BJ (cell line): ENCODE measurements at regions not wholly inside any gene's neighbourhood (a gene's known extent, or its start where the extent isn't known, plus 50 kb on each side); places are given as distances from the start of the nearest gene placed in this dataset.

ENCODE experiments used
- CTCF ChIA-PET: fragments of 350-600 bp; formaldehyde crosslinking; extraction: SDS; loops from one replicate; lab custom pipeline; 2021; ENCODE audit warnings: antibody characterized with exemption, inconsistent platforms; lab: Yijun Ruan, JAX
- POLR2A ChIA-PET: fragments of 300-600 bp; sonication (Branson Sonifier 250); formaldehyde crosslinking; extraction: SDS; loops from one replicate; lab custom pipeline; 2021; ENCODE audit warnings: antibody characterized with exemption; lab: Charles Lee
- DNase-seq: peaks from one replicate; pipeline ENCODE4 v3.0.0-alpha.2; 2011; ENCODE audit warnings: low read depth
- H3K27me3 ChIP-seq: 2 replicates; pipeline ENCODE4 v1.6.0; 2011; ENCODE audit warnings: low read length; ENCODE audit not compliant: control insufficient read depth, insufficient read depth
- H3K36me3 ChIP-seq: 2 replicates; pipeline ENCODE4 v1.5.1; 2011; ENCODE audit warnings: low read length; ENCODE audit not compliant: control insufficient read depth, insufficient read depth
- H3K4me3 ChIP-seq: 2 replicates; pipeline ENCODE4 v1.5.1; 2011; ENCODE audit warnings: low read depth, mild to moderate bottlenecking, control low read depth, low read length
- TF ChIP-seq, protein P1 (sequence below): IDR thresholded peaks from 2 replicates; pipeline ENCODE4 v1.5.1; 2011; ENCODE audit warnings: low read depth, mild to moderate bottlenecking, control low read depth, inconsistent platforms, low read length, moderate library complexity; ENCODE audit not compliant: insufficient read depth

DNA sequence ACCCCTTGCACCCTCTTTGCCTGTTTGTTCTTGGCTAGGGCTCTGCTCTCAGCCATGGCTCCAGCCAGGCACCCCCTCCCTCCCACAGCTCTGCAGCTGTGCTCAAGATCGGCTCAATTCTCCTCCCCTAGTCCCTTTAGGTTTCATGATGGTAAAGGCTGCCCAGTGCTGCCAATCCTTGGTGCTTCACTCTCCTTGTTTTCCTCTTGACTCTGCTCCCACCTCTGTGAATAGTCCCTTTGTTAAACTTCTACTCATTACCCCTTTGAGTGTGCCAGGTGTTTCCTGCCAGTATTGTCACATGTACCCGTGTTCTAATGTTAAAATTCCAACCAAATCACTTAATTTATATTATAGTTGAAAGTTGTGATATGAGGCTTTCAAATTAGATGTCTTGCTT, 101.0 kb upstream of the CERS6 start:
- no peaks in the 10 kb centered on the region for H3K27me3 ChIP-seq
- DNase-seq: no peak
- no peaks in the 10 kb centered on the region for H3K36me3 ChIP-seq
- ChIA-PET POLR2A (no interaction called here), CTCF (no interaction called here)
- no peak overlapping the region for H3K4me3 ChIP-seq
- TF ChIP-seq, protein P1, sequence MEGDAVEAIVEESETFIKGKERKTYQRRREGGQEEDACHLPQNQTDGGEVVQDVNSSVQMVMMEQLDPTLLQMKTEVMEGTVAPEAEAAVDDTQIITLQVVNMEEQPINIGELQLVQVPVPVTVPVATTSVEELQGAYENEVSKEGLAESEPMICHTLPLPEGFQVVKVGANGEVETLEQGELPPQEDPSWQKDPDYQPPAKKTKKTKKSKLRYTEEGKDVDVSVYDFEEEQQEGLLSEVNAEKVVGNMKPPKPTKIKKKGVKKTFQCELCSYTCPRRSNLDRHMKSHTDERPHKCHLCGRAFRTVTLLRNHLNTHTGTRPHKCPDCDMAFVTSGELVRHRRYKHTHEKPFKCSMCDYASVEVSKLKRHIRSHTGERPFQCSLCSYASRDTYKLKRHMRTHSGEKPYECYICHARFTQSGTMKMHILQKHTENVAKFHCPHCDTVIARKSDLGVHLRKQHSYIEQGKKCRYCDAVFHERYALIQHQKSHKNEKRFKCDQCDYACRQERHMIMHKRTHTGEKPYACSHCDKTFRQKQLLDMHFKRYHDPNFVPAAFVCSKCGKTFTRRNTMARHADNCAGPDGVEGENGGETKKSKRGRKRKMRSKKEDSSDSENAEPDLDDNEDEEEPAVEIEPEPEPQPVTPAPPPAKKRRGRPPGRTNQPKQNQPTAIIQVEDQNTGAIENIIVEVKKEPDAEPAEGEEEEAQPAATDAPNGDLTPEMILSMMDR: no peak

DNA sequence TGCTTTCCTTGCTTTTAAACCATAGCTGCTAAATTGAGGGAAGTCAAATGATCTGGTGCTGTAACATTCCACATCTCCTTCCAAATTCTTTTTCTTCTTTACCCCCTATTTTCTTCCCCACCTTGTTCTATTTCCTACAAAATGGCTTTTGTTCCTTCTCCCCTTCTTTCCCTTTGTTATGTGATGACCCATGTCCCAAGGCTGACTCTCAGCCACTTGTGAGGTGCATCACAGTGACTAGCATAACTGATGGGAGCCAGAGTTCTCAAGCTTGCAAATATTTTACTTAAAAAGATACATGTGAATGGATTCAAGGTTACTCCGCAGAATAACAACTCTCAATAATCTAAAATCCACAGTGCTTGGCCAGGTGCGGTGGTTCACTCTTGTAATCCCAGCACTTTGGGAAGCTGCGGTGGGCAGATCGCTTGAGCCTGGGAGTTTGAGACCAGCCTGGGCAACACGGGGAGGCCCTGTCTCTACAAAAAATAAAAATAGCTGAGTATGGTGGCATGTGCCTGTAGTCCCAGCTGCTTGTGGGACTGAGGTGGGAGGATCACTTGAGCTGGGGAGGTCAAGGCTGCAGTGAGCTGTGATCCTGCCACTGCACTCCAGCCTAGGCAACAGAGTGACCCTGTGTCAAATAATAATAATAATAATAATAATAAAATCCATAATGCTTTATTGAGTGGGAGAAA, 100.1 kb upstream of the CERS6 start:
- POLR2A ChIA-PET: interaction anchor here (0.6 kb wide), 1 partner anchor 119 kb away, joined by 3 read pairs; no protein-coding TSS in a partner anchor
- no peaks in the 10 kb centered on the region for H3K36me3 ChIP-seq
- CTCF ChIA-PET: interaction anchor here (1.1 to 1.2 kb wide), 2 partner anchors 9 to 10 kb away, joined by 4 to 5 read pairs; no protein-coding TSS in a partner anchor
- TF ChIP-seq, protein P1: no peak
- no peaks in the 10 kb centered on the region for H3K27me3 ChIP-seq
- no peak overlapping the region for H3K4me3 ChIP-seq
- DNase-seq: no peak

DNA sequence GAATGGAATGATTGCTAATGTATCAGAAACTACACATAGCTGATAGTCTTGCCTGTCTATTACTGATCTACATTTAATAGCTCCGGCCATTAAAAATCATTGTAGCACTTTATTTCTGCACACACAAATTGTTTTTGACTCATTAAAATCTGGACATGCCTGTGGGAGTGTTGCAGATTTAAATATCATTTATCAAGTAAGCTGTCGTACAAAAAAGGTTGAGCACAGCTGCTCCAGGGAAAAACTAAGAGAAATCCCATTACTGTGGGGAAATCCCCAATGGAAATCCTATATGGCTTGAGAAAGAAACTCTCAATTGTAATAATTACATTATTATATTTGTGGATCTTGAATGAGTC, 99.6 kb upstream of the CERS6 start:
- no peak for DNase-seq
- CTCF ChIA-PET: interaction anchor here (1.1 to 1.9 kb wide), 3 partner anchors 7 to 10 kb away, joined by 4 to 7 read pairs (median 5); no protein-coding TSS in a partner anchor
- no peak overlapping the region for H3K4me3 ChIP-seq
- H3K27me3 ChIP-seq: no peaks in the 10 kb centered on the region
- POLR2A ChIA-PET: no interaction called here
- TF ChIP-seq, protein P1: no peak
- no peaks in the 10 kb centered on the region for H3K36me3 ChIP-seq

DNA sequence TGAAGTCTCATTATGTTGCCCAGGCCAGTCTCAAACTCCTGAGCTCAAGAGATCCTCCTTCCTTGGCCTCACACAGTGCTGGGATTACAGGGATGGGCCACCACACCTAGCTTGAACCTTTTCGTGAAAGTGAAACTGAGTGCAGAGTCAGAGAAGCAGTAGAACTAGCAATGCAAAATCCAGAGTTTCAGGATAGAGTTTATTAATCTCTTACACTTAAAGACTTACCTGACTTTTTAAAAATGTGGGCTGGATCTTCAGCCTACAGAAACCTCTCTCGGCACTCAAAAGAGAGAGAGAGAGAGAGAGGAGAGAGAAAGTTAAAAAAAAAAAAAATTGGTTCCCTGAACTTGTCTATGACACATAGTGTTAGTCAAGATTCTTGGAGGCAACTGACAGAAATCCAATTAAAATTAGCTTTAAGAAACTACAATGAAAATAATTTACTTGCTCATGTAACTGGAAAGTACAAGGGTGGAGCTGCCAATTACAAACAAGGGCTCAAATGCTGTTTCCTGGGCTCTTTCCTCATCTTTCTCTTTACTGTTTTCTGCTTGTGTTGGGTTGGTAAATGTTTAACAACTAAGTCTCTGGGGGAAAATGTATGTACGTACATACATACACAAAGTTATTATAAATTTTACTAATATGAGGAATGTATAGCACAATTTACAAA, 98.1 kb upstream of the CERS6 start:
- DNase-seq: no peak
- TF ChIP-seq, protein P1: no peak
- H3K4me3 ChIP-seq: no peak overlapping the region
- H3K36me3 ChIP-seq: no peaks in the 10 kb centered on the region
- ChIA-PET CTCF (interaction anchor here (0.8 to 1.9 kb wide), 2 partner anchors 9 to 11 kb away, joined by 3 to 7 read pairs; no protein-coding TSS in a partner anchor), POLR2A (no interaction called here)
- no peaks in the 10 kb centered on the region for H3K27me3 ChIP-seq

DNA sequence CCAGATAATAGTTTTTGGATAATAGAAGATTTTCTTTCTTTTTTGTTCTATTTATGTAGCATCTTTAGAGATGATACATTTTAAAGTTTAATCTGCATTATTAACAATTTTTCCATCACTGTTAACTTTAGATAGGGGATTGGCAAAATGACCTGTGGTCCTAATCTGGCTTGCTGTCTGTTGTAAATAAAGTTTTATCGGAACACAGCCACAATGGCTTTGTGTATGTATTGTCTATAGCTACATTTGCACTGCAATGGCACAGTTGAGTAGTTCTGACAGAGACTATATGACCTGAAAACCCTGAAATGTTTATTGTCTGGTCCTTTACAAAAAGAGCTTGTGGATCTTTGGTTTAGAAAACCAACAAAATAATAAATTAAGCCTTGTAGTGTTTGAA, 97.0 kb upstream of the CERS6 start:
- CTCF ChIA-PET: interaction anchor here (1.1 kb wide), 1 partner anchor 328 kb away, joined by 4 read pairs; no protein-coding TSS in a partner anchor
- TF ChIP-seq, protein P1: no peak
- no peaks in the 10 kb centered on the region for H3K36me3 ChIP-seq
- H3K4me3 ChIP-seq: no peak overlapping the region
- DNase-seq: no peak
- POLR2A ChIA-PET: no interaction called here
- no peaks in the 10 kb centered on the region for H3K27me3 ChIP-seq
